ENCODE measurements at regions not wholly inside any gene's neighbourhood (a gene's known extent, or its start where the extent isn't known, plus 50 kb on each side); places are given as distances from the start of the nearest gene placed in this dataset.

DNA sequence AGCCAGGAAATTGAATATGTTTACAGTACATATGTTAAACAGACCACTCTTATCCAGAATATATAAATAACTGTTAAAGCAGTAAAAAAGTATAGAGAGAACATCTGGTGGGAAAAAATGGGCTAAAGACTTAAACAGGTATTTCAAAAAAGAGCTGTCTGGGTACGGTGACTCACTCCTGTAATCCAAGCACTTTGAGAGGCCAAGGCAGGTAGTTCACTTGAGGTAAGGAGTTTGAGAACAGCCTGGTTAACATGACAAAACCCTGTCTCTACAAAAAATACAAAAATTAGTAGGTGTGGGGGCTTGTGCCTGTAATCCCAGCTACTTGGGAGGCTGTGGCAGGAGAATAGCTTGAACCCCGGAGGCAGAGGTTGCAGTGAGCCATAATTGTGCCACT lies 171.4 kb upstream of the FSIP2 start:
- TF ChIP-seq POLR2A (IDR thresholded peaks at IDR 0.05; ENCODE audit: low read depth, low read length) (no peak), POLR2AphosphoS5 (IDR thresholded peaks at IDR 0.05; ENCODE audit: low read depth, low read length) (no peak), TAF1 (IDR thresholded peaks at IDR 0.05; ENCODE audit: low read depth, low read length) (no peak), SPI1 (IDR thresholded peaks at IDR 0.05; ENCODE audit: low read depth, low read length) (no peak), PAX5 (IDR thresholded peaks at IDR 0.05; ENCODE audit: insufficient read depth, low read length, severe bottlenecking) (no peak)

Measured in GM12891 (cell line).